ENCODE measurements at regions not wholly inside any gene's neighbourhood (a gene's known extent, or its start where the extent isn't known, plus 50 kb on each side); places are given as distances from the start of the nearest gene placed in this dataset.
"Not testable (repeated sequence)": the region's sequence is repeated elsewhere in the genome, so short reads cannot be mapped to it uniquely, and the experiment has no call there.

- DNase-seq = not testable (repeated sequence)
Measured at GRCh38 chr11:67940440-67940839, 63.5 kb downstream of the UNC93B1 start.

DNA sequence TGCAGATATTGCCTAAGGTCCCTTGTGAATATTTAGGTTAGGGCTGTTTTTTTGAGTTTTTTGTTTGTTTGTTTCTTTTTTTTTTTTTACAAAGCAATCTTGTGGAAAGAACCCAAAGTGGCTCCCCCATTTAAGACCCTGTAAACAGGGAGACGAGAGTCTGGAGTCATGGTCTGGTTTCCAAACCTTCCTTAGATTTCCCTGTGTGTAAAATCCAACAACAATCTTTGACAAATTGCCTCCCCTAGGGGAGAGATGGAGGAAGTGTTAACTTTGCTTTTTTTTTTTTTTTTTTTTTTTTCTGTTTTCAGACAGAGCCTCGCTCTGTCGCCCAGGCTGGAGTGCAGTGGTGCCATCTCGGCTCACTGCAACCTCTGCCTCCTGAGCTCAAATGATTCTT is 64.9 kb downstream of the UNC93B1 start:
- DNase-seq = peak; percentile 1

- DNase-seq = not testable (repeated sequence)
Measured at GRCh38 chr11:67938371-67938770, 65.5 kb downstream of the UNC93B1 start.

GRCh38 chr11:67923565-67923964 is 80.3 kb downstream of the UNC93B1 start:
- DNase-seq = not testable (repeated sequence)

DNA sequence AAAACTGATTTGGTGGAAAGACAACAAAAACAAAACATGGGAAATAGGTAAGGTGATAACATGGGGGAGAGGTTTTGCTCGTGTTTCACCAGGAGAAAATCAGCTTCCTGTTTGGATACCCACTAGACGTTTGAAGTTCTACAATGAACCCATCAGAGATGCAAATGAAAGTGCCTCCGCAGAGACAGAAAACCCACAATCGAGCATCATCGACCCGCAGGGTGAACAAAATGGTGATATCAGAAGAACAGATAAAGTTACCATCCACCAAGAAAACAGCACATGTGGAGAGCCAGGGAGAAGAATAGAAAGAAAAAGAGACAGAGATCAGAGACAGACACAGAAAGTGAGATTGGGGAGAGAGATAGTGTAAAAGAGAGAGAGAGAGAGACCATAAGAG is 83.4 kb downstream of the UNC93B1 start:
- not testable (repeated sequence) for DNase-seq

GRCh38 chr11:67912184-67912583 is 91.7 kb downstream of the UNC93B1 start:
- not testable (repeated sequence) for DNase-seq

DNA sequence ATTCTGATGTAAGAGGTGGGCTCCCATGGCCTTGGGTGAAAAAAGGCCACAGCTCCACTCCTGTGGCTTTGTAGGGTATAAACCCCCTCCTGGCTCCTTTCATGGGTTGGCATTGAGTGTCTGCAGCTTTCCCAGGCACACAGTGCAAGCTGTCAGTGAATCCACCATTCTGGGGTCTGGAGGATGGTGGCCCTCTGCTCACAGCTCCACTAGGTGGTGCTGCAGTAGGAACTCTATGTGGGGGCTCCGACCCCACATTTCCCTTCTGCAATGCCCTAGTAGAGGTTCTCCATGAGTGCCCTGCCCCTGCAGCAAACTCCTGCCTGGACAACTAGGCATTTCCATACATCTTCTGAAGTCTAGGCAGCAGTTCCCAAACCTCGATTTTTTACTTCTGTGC is 92.7 kb downstream of the UNC93B1 start:
- not testable (repeated sequence) for DNase-seq

DNA sequence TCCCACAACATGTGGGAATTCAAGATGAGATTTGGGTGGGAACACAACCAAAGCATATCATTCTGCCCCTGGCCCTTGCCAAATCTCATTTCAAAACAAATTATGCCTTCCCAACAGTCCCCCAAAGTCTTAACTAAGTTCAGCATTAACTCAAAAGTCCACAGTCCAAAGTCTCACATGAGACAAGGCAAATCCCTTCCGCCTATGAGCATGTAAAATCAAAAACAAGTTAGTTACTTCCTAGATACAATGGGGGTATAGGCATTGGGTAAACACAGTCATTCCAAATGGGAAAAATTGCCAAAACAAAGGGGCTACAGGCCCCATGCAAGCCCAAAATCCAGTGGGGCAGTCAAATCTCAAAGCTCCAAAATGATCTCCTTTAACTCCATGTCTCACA is 93.1 kb downstream of the UNC93B1 start:
- not testable (repeated sequence) for DNase-seq

GRCh38 chr11:67906969-67907368 is 96.9 kb downstream of the UNC93B1 start:
- DNase-seq = not testable (repeated sequence)

DNA sequence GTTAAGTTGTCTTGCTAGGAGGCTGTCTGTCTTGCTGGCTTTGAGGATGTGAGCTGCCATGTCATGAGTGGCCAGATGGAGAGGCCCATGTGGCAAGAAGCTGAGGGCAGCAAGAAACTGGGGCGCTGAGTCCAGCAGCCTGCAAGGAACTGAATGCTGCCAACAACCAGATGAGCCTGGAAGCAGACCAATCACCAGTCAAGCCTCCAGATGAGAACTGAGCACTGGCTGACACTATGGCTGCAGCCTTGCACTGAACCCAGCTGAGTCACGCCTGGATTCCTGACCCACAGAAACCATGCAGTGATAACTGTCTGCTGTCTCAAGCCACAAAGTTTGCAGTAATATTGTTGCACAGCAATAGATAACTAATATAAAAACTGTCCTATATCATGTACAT is 104.4 kb downstream of the UNC93B1 start:
- DNase-seq = peak; percentile 14

GRCh38 chr11:67893487-67893886 is 110.4 kb downstream of the UNC93B1 start:
- DNase-seq = not testable (repeated sequence)

- peak; percentile 1 for DNase-seq
Measured at GRCh38 chr11:67889646-67890045, 114.3 kb downstream of the UNC93B1 start.

- not testable (repeated sequence) for DNase-seq
Measured at GRCh38 chr11:67888056-67888455, 115.8 kb downstream of the UNC93B1 start.

GRCh38 chr11:67886672-67887071 is 117.2 kb downstream of the UNC93B1 start:
- DNase-seq = not testable (repeated sequence)

GRCh38 chr11:67886207-67886606 is 117.7 kb downstream of the UNC93B1 start:
- DNase-seq = not testable (repeated sequence)

DNA sequence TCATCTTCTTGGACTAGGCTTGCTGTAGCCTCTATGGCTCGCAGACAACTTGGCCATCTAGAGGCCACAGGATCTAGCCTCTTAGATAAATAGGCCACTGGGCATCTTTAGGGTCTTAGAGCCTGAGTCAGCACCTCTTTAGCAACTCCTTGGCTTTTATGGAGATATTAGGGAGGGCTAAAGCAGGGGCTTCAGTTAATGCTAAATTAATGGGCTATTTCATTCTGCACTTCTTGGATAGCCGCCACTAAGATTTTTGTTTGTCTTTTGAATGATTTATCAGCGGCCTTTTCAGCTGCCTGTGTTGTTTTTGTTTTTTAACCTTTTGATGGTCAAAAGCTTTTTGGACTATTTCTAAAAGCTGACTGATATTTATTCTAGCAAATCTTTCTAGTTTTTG is 118.3 kb downstream of the UNC93B1 start:
- not testable (repeated sequence) for DNase-seq

- DNase-seq = not testable (repeated sequence)
Measured at GRCh38 chr11:67884761-67885558, 118.9 kb downstream of the UNC93B1 start.

GRCh38 chr11:67884073-67884757 is 119.7 kb downstream of the UNC93B1 start:
- not testable (repeated sequence) for DNase-seq

DNA sequence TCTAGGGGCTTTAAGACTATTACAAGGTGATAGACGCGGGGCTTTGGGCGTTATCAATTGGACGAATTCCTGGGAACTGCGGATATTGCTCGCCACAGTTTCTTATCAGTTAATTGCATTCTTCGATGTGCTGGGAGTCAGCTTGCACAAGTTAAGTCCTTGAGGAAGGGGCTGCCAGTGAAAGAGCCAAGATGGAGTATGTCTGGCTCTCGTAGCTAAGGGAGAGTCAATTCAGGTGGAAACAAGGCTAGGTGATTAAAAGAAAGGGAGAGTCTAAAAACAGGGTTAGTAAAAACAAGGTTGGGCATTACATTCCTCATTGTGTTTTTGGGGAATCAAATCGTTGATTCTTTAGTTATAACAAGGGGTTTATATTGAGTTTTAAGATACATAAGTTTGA is 121.6 kb downstream of the UNC93B1 start:
- DNase-seq = not testable (repeated sequence)

- not testable (repeated sequence) for DNase-seq
Measured at GRCh38 chr11:67881836-67882235, 122.1 kb downstream of the UNC93B1 start.

- DNase-seq = not testable (repeated sequence)
Measured at GRCh38 chr11:67880594-67881196, 123.2 kb downstream of the UNC93B1 start.

- DNase-seq = peak; percentile 26
Measured at GRCh38 chr11:67878666-67879065, 125.2 kb downstream of the UNC93B1 start.

DNA sequence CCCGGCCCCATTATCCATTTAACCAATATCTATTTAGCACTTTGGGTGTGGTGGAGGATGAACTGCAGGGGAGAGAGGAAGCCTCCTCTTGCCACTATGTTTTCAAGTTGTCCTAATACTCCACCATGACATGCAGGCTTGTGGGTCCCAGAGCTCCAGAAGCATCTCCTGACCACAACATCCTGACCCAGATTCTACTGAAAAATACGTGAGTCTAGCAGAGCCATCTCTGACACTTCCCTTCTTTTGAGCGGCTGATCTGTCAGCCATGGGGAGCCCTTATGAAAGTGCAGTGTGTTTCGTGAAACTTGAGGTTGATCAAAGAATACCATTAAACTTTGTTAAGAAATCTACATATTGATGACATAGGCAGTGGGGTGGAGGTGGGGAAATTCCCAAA is 126.6 kb downstream of the UNC93B1 start:
- DNase-seq = not testable (repeated sequence)

DNA sequence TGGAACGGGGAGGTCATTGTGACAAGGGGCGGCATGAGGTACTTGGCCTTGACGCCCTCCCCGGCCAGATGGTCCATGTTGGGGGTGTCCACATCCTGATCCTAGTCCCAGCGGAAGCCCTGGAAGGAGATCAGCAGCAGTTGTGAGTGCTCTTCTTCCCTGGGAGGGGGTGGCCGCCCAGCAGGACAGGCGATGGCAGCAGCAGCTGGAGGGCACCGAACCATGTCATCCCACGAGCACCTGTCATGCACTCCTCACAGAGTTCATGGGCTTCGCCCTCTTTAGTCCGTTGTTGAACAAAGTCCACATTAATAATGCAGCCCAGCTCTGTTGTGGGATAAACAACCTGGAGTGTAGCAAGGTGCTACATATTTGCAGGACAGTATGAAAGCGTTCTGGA is 130.7 kb downstream of the UNC93B1 start:
- not testable (repeated sequence) for DNase-seq
